ENCODE measurements at regions not wholly inside any gene's neighbourhood (a gene's known extent, or its start where the extent isn't known, plus 50 kb on each side); places are given as distances from the start of the nearest gene placed in this dataset.

- TF ChIP-seq ZNF274 (CRISPR knock-in tag; IDR thresholded peaks at IDR 0.05) (no peak), ETV6 (CRISPR knock-in tag; conservative IDR thresholded peaks at IDR 0.05) (no peak), TP53 (CRISPR knock-in tag; conservative IDR thresholded peaks at IDR 0.05) (no peak), SAP130 (CRISPR knock-in tag; IDR thresholded peaks at IDR 0.05; ENCODE audit: low read depth) (no peak), KDM2A (CRISPR knock-in tag; IDR thresholded peaks at IDR 0.05; ENCODE audit: borderline replicate concordance, low read depth) (no peak), ZNF235 (CRISPR knock-in tag; IDR thresholded peaks at IDR 0.05; ENCODE audit: borderline replicate concordance) (no peak), GTF2F1 (IDR thresholded peaks at IDR 0.05; ENCODE audit: low read length) (no peak)
Measured at GRCh38 chr18:53944721-53945120, 279.7 kb downstream of the MBD2 start (continued).

DNA sequence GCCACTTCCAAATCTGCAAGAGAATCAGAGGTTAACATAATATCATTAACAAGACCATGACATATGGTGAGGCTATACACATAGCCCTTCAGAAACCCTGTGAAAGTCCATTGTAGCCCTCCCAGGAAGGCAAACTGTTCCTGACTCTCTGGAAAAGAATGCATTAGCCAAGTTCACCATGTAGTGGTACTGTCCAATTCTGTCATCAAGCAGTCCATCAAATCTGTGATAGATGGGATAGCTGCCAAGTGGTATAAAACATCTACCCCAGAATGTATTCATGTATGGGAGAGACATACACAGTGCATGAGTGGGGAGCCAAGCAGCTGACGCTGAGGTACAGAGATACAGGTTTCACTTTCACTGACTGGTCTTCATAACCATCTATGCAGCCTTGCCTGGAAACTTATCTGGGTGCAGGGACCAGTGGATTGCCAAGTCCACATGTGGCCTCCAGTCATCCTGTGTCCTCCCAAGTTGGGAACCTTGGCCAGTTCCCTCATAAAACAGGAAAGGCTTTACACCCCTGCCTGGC lies 281.1 kb downstream of the MBD2 start:
- H3K36me3 ChIP-seq (replicated peaks in 1 of 2; ENCODE audit: control insufficient read depth in 1 of 2, insufficient read depth in 2 of 2, low read length in 2 of 2), result no peaks in the 10 kb centered on the region
- H3K27me3 ChIP-seq (ENCODE audit: control insufficient read depth in 1 of 2, insufficient read depth in 2 of 2, low read length in 2 of 2), result no peaks in the 10 kb centered on the region
- H4K20me1 ChIP-seq (ENCODE audit: insufficient read depth, low read length), result no peaks in the 10 kb centered on the region
- no peak overlapping the region for H3K4me2 ChIP-seq (ENCODE audit: low read depth, low read length)
- POLR2A ChIA-PET, result no interaction called here
- no peak overlapping the region for H3K4me3 ChIP-seq (replicated peaks in 1 of 3; ENCODE audit: insufficient read depth in 1 of 3, low read depth in 2 of 3, low read length in 3 of 3)
- H3K9ac ChIP-seq (ENCODE audit: insufficient read depth, low read depth, low read length), result no peak overlapping the region
- H3K79me2 ChIP-seq (ENCODE audit: insufficient read depth, low read length), result no peaks in the 10 kb centered on the region
- intact Hi-C loops (cut with micrococcal nuclease; ENCODE audit: unreplicated experiment) (no loop called here), in situ Hi-C loops (cut with HindIII; ENCODE audit: extremely low pct_ligation_motif_present, low pct_unique_long_range_greater_than_20kb) (no loop called here)
- peaks cover 17% of the 10 kb centered on the region; the same call in 1 of the 2 replicates for H3K9me3 ChIP-seq (ENCODE audit: low read length)
- peaks cover 8% of the 10 kb centered on the region; the same call in 1 of the 2 replicates for H3K4me1 ChIP-seq (ENCODE audit: insufficient read depth, low read length)
- H3K27ac ChIP-seq (ENCODE audit: extremely low read length, insufficient read depth, low read length), result no peak overlapping the region
- FAIRE-seq (no peak), DNase-seq (ENCODE audit: low spot score) (no peak), ATAC-seq (no peak)
- CTCF ChIA-PET (ENCODE audit: low intra/inter-chr PET ratio, low total read pairs), result no interaction called here
- no CpG with 5 or more reads among the region's 1 CpG for whole genome bisulfite sequencing (ENCODE audit: low lambda C conversion rate)
- no TSS peak for BruUV-seq (replicated peaks)
- H2AFZ ChIP-seq (ENCODE audit: low read length), result no peak overlapping the region
- TF ChIP-seq TCF12 (IDR thresholded peaks at IDR 0.05), result no peak
- no peak for TF ChIP-seq TCF12 (CRISPR knock-in tag; IDR thresholded peaks at IDR 0.05)
- TF ChIP-seq, protein P1, sequence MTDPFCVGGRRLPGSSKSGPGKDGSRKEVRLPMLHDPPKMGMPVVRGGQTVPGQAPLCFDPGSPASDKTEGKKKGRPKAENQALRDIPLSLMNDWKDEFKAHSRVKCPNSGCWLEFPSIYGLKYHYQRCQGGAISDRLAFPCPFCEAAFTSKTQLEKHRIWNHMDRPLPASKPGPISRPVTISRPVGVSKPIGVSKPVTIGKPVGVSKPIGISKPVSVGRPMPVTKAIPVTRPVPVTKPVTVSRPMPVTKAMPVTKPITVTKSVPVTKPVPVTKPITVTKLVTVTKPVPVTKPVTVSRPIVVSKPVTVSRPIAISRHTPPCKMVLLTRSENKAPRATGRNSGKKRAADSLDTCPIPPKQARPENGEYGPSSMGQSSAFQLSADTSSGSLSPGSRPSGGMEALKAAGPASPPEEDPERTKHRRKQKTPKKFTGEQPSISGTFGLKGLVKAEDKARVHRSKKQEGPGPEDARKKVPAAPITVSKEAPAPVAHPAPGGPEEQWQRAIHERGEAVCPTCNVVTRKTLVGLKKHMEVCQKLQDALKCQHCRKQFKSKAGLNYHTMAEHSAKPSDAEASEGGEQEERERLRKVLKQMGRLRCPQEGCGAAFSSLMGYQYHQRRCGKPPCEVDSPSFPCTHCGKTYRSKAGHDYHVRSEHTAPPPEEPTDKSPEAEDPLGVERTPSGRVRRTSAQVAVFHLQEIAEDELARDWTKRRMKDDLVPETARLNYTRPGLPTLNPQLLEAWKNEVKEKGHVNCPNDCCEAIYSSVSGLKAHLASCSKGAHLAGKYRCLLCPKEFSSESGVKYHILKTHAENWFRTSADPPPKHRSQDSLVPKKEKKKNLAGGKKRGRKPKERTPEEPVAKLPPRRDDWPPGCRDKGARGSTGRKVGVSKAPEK (CRISPR knock-in tag; IDR thresholded peaks at IDR 0.05; ENCODE audit: borderline replicate concordance), result no peak
- no peak for TF ChIP-seq AKNA (CRISPR knock-in tag; IDR thresholded peaks at IDR 0.05; ENCODE audit: borderline replicate concordance)
- TF ChIP-seq NCOA5 (CRISPR knock-in tag; IDR thresholded peaks at IDR 0.05), result no peak
- TF ChIP-seq ZNF782 (CRISPR knock-in tag; IDR thresholded peaks at IDR 0.05; ENCODE audit: borderline replicate concordance), result no peak
- TF ChIP-seq ZNF468 (CRISPR knock-in tag; IDR thresholded peaks at IDR 0.05), result no peak
- TF ChIP-seq DNMT1 (CRISPR knock-in tag; IDR thresholded peaks at IDR 0.05), result no peak

Measured in HepG2 (cell line).